A673 (cell line): ENCODE measurements at regions not wholly inside any gene's neighbourhood (a gene's known extent, or its start where the extent isn't known, plus 50 kb on each side); places are given as distances from the start of the nearest gene placed in this dataset.
"Not testable (repeated sequence)": the region's sequence is repeated elsewhere in the genome, so short reads cannot be mapped to it uniquely, and the experiment has no call there.

ENCODE experiments used
- BruUV-seq: library from RNA; stranded (reverse); fragments of 400-500 nt; replicated peaks from 2 replicates; lab custom pipeline; 2021; lab: Mats Ljungman, UMichigan
- CTCF ChIA-PET: fragments of 300-600 bp; sonication (Branson Sonifier 250); formaldehyde crosslinking; loops from one replicate; lab custom pipeline; 2022; ENCODE audit warnings: antibody characterized with exemption; lab: Charles Lee
- POLR2A ChIA-PET: fragments of 300-600 bp; sonication (Branson Sonifier 250); formaldehyde crosslinking; loops from one replicate; lab custom pipeline; 2022; ENCODE audit warnings: antibody characterized with exemption; ENCODE audit not compliant: low non-redundant PET; lab: Charles Lee
- DNase-seq: peaks from one replicate; pipeline ENCODE4 v3.0.0-alpha.2; 2015; ENCODE audit warnings: low spot score
- H3K27ac ChIP-seq: fragments of 200-600 bp; sonication (generic); 2 replicates; pipeline ENCODE4 v1.5.1; 2016; ENCODE audit warnings: mixed run types, low read depth, mild to moderate bottlenecking, mixed read lengths, antibody characterized with exemption, low read length; ENCODE audit not compliant: poor library complexity, severe bottlenecking
- H3K27me3 ChIP-seq: fragments of 200-600 bp; sonication (generic); replicated peaks from 2 replicates; pipeline ENCODE4 v1.6.1; 2017; ENCODE audit warnings: mixed run types, low read depth, mild to moderate bottlenecking, mixed read lengths, antibody characterized with exemption, low read length; ENCODE audit not compliant: insufficient read depth, poor library complexity
- H3K36me3 ChIP-seq: fragments of 200-600 bp; sonication (generic); 2 replicates; pipeline ENCODE4 v1.6.1; 2016; ENCODE audit warnings: mixed run types, mild to moderate bottlenecking, mixed read lengths, antibody characterized with exemption, low read length; ENCODE audit not compliant: insufficient read depth, poor library complexity, severe bottlenecking
- H3K4me1 ChIP-seq: fragments of 200-600 bp; sonication (generic); 2 replicates; pipeline ENCODE4 v1.6.1; 2017; ENCODE audit warnings: mixed run types, mild to moderate bottlenecking, mixed read lengths, antibody characterized with exemption, low read length; ENCODE audit not compliant: insufficient read depth, poor library complexity, severe bottlenecking
- H3K4me3 ChIP-seq: fragments of 200-600 bp; sonication (generic); 2 replicates; pipeline ENCODE4 v1.5.1; 2016; ENCODE audit warnings: low read depth, mixed run types, mild to moderate bottlenecking, mixed read lengths, low read length; ENCODE audit not compliant: poor library complexity, severe bottlenecking
- H3K9me3 ChIP-seq: fragments of 200-600 bp; sonication (generic); 2 replicates; pipeline ENCODE4 v1.6.1; 2016; ENCODE audit warnings: mixed run types, low read depth, mild to moderate bottlenecking, mixed read lengths, antibody characterized with exemption, low read length; ENCODE audit not compliant: poor library complexity, severe bottlenecking
- CTCF ChIP-seq: fragments of 300-800, 200-600 bp; sonication (generic); conservative IDR thresholded peaks from 2 replicates; pipeline ENCODE4 v1.5.1; 2017; ENCODE audit warnings: low read depth, mild to moderate bottlenecking, antibody characterized with exemption, low read length, moderate library complexity, mixed read lengths
- EZH2 ChIP-seq: fragments of 200-600 bp; sonication (generic); IDR thresholded peaks from 2 replicates; pipeline ENCODE4 v1.6.1; 2017; ENCODE audit warnings: borderline replicate concordance, low read depth, mild to moderate bottlenecking, mixed read lengths, antibody characterized with exemption, low read length; ENCODE audit not compliant: poor library complexity, severe bottlenecking
- intact Hi-C: fragments of 100-400 bp; cut with micrococcal nuclease; formaldehyde crosslinking; loops from one replicate; pipeline ENCODE4 v1.10.0; 2022; ENCODE audit not compliant: unreplicated experiment

GRCh38 chr10:121138112-121138860, 287.1 kb downstream of the WDR11 start:
- Histone ChIP-seq H3K9me3 (no peaks in the 10 kb centered on the region), H3K27me3 (peaks cover 15% of the 10 kb centered on the region), H3K36me3 (no peaks in the 10 kb centered on the region), H3K4me3 (no peak overlapping the region), H3K4me1 (no peaks in the 10 kb centered on the region), H3K27ac (no peak overlapping the region)
- TF ChIP-seq CTCF = no peak
- no peak for TF ChIP-seq EZH2
- BruUV-seq = no TSS peak
- ChIA-PET POLR2A (no interaction called here), CTCF (no interaction called here)
- intact Hi-C loops = no loop called here
- DNase-seq = no peak

DNA sequence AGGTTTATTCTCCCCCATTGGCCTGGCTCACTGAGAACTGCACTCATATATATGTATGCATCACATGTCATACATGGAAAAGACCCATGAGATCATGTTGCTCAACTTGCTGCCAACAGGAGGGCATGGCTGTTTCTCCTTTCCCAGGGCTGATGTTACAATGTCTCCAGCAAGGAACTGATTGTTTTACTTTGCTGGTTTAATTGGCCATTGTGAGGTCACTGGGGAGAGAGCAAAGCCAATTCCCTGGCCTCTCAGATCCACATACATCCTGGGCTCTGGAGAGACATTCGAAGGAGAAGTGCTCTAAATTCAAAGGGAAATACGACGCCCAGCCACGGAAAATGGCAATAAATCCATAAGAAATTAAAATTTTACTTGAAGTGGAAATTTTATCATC, 287.8 kb downstream of the WDR11 start:
- BruUV-seq = no TSS peak
- Histone ChIP-seq H3K36me3 (no peaks in the 10 kb centered on the region), H3K9me3 (no peaks in the 10 kb centered on the region), H3K27ac (no peak overlapping the region), H3K4me1 (no peaks in the 10 kb centered on the region), H3K4me3 (no peak overlapping the region), H3K27me3 (peaks cover 15% of the 10 kb centered on the region)
- intact Hi-C loops = no loop called here
- ChIA-PET CTCF (no interaction called here), POLR2A (no interaction called here)
- DNase-seq = no peak
- no peak for TF ChIP-seq EZH2
- no peak for TF ChIP-seq CTCF

- DNase-seq, H3K27me3 ChIP-seq, BruUV-seq, H3K9me3 ChIP-seq, H3K4me3 ChIP-seq, CTCF ChIA-PET, intact Hi-C loops, POLR2A ChIA-PET, H3K36me3 ChIP-seq, H3K4me1 ChIP-seq, H3K27ac ChIP-seq: not testable (repeated sequence)
Observed at GRCh38 chr10:121145802-121146395, 294.7 kb downstream of the WDR11 start.
